ENCODE measurements at regions not wholly inside any gene's neighbourhood (a gene's known extent, or its start where the extent isn't known, plus 50 kb on each side); places are given as distances from the start of the nearest gene placed in this dataset.
"Not testable (repeated sequence)": the region's sequence is repeated elsewhere in the genome, so short reads cannot be mapped to it uniquely, and the experiment has no call there.

DNA sequence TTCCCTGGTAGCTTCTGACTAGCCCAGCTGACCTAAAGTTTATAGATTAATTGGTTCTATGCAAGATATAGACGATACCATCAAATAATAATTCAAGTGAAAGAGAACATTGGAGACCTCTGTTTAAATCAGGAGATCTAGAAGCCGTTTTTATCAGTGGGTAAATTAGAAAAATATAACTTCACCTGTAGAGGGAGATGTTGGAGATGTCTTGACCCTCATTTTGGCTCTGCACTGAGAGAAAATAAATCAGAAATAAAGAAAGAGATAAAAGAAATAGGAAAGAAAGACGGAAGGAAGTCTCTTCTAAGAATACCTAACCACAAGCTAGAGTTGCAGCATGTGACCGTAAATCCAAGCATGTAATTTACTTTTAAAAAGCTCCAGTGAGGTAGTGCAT is 684.5 kb downstream of the C12orf50 start:
- CTCF ChIA-PET, result interaction anchor here (0.6 to 0.7 kb wide), 2 partner anchors 79 to 420 kb away, joined by 3 read pairs; no protein-coding TSS in a partner anchor
- no peak for DNase-seq (ENCODE audit: extremely low spot score)
- POLR2A ChIA-PET, result no interaction called here
- TF ChIP-seq, protein P1, sequence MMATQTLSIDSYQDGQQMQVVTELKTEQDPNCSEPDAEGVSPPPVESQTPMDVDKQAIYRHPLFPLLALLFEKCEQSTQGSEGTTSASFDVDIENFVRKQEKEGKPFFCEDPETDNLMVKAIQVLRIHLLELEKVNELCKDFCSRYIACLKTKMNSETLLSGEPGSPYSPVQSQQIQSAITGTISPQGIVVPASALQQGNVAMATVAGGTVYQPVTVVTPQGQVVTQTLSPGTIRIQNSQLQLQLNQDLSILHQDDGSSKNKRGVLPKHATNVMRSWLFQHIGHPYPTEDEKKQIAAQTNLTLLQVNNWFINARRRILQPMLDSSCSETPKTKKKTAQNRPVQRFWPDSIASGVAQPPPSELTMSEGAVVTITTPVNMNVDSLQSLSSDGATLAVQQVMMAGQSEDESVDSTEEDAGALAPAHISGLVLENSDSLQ (IDR thresholded peaks at IDR 0.05), result no peak
- TF ChIP-seq HDGF (IDR thresholded peaks at IDR 0.05; ENCODE audit: borderline replicate concordance) (no peak), ZNF384 (IDR thresholded peaks at IDR 0.05) (no peak), TARDBP (IDR thresholded peaks at IDR 0.05) (no peak), CTBP1 (IDR thresholded peaks at IDR 0.05; ENCODE audit: borderline replicate concordance) (no peak), BHLHE40 (IDR thresholded peaks at IDR 0.05; ENCODE audit: borderline replicate concordance) (no peak), ELF4 (IDR thresholded peaks at IDR 0.05) (no peak), L3MBTL2 (conservative IDR thresholded peaks at IDR 0.05) (no peak), ARNT (IDR thresholded peaks at IDR 0.05) (no peak), LEF1 (IDR thresholded peaks at IDR 0.05; ENCODE audit: borderline replicate concordance) (no peak)

DNA sequence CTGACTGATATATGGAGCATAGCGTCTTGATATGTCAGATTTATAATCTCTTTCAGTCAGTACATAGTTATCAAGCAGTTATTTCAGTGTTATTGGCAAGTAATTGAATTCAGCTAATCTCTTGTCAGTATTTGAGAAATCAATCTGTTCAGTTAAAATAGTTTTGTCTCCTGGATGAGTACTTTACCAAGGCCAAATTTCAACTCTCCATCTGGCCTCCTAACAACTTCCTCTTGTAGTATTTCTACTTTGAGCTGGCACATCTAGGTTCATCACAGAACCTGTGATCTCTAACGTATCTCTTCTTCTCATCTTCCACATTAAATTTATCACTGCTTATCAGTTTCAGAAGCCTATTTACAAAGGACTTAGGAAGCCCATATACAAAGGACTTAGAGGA is 690.5 kb downstream of the C12orf50 start:
- TF ChIP-seq SP1 (IDR thresholded peaks at IDR 0.05) (no peak), ELF4 (IDR thresholded peaks at IDR 0.05) (no peak), NFRKB (IDR thresholded peaks at IDR 0.05) (no peak), FOXK2 (IDR thresholded peaks at IDR 0.05) (no peak), FOXA1 (IDR thresholded peaks at IDR 0.05) (no peak), ZNF384 (IDR thresholded peaks at IDR 0.05) (no peak), BHLHE40 (IDR thresholded peaks at IDR 0.05; ENCODE audit: borderline replicate concordance) (no peak), FOXM1 (IDR thresholded peaks at IDR 0.05; ENCODE audit: borderline replicate concordance) (no peak), L3MBTL2 (conservative IDR thresholded peaks at IDR 0.05) (no peak), LEF1 (IDR thresholded peaks at IDR 0.05; ENCODE audit: borderline replicate concordance) (no peak), TARDBP (IDR thresholded peaks at IDR 0.05) (no peak), ARNT (IDR thresholded peaks at IDR 0.05) (no peak), SUZ12 (IDR thresholded peaks at IDR 0.05) (no peak)
- TF ChIP-seq, protein P1 (IDR thresholded peaks at IDR 0.05), result no peak
- CTCF ChIA-PET, result no interaction called here
- POLR2A ChIA-PET, result interaction anchor here (0.8 kb wide), 1 partner anchor 150 kb away, joined by 3 read pairs; no protein-coding TSS in a partner anchor
- no peak for DNase-seq (ENCODE audit: extremely low spot score)

DNA sequence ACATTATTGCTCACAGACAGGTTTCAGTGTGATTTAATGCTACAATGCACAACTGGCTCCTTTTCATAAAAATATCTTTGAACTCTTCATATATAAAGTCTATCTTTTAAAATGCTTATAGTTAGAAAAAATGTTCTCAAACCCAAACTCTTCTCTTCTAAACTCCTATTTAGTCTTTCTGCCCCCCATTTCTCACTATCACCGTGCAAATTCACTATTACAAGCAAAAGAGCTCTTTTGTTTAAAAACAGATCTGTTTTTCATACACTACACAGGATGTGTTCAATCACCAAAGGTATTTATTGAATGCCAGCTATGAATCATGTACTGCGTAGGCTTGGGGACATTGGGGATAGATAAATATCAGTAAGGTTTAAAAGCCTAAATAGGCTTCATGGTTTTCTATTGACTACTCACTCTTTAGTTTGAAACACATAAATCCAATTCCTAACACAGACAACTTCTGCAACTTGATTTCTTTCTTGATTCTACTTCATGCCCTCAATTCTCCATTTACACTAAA is 692.3 kb downstream of the C12orf50 start:
- ChIA-PET POLR2A (no interaction called here), CTCF (no interaction called here)
- no peak for TF ChIP-seq NFRKB (IDR thresholded peaks at IDR 0.05)
- TF ChIP-seq, protein P1 (IDR thresholded peaks at IDR 0.05), result no peak
- no peak for TF ChIP-seq FOXK2 (IDR thresholded peaks at IDR 0.05)
- TF ChIP-seq BHLHE40 (IDR thresholded peaks at IDR 0.05; ENCODE audit: borderline replicate concordance), result no peak
- no peak for TF ChIP-seq TARDBP (IDR thresholded peaks at IDR 0.05)
- TF ChIP-seq CTBP1 (IDR thresholded peaks at IDR 0.05; ENCODE audit: borderline replicate concordance), result no peak
- TF ChIP-seq LEF1 (IDR thresholded peaks at IDR 0.05; ENCODE audit: borderline replicate concordance), result no peak
- TF ChIP-seq ARNT (IDR thresholded peaks at IDR 0.05), result no peak
- no peak for TF ChIP-seq ZNF384 (IDR thresholded peaks at IDR 0.05)
- TF ChIP-seq SUZ12 (IDR thresholded peaks at IDR 0.05), result no peak
- TF ChIP-seq ELF4 (IDR thresholded peaks at IDR 0.05), result no peak
- no peak for TF ChIP-seq L3MBTL2 (conservative IDR thresholded peaks at IDR 0.05)
- no peak for TF ChIP-seq HDGF (IDR thresholded peaks at IDR 0.05; ENCODE audit: borderline replicate concordance)
- no peak for DNase-seq (ENCODE audit: extremely low spot score)

DNA sequence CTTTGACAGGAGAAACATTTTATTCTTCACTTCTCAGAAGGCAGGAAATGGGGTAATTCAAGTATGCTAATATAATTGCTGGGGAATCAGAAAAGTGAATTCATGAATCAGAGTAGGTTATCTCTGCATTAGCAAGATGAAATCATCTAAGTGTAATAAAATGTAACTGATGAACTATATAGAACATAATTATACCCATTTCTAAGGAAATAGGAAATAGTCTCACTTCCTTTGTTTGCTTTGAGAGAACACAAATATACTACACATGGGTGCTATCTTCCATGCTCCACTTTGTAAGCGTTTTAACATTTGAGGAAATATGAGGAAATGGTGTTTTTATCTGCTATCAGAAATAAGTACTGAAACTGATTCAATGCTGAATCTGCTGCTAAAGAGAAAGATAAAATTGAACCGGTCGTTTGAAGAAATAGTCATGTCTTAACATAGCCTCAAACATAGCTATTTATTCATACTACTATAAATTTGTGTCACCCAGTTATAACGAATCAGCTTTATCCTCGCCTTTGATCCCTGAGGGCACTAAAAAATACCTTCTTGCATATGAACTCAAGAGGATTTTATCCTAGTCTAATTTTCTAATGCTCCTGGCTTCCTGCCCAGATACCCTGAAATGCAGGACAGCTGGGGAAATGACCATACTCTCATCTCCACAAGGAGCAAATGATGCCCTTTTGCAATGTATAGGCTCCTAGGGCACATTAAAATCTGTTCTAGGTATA is 696.0 kb downstream of the C12orf50 start:
- ChIA-PET CTCF (no interaction called here), POLR2A (no interaction called here)
- TF ChIP-seq LEF1 (IDR thresholded peaks at IDR 0.05; ENCODE audit: borderline replicate concordance), result no peak
- TF ChIP-seq CTBP1 (IDR thresholded peaks at IDR 0.05; ENCODE audit: borderline replicate concordance), result no peak
- no peak for DNase-seq (ENCODE audit: extremely low spot score)

DNA sequence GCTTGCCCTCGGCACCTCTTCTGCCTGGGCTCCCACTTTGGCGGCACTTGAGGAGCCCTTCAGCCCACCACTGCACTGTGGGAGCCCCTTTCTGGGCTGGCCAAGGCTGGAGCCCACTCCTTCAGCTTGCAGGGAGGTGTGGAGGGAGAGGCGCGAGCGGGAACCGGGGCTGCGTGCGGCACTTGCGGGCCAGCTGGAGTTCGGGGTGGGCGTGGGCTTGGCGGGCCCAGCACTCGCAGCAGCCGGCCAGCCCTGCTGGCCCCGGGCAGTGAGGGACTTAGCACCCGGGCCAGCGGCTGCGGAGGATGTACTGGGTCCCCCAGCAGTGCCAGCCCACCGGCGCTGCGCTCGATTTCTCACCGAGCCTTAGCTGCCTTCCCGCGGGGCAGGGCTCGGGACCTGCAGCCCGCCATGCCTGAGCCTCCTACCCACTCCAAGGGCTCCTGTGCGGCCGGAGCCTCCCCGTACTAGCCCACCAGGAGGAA is 699.1 kb downstream of the C12orf50 start:
- CTCF ChIA-PET; POLR2A ChIA-PET; DNase-seq (ENCODE audit: extremely low spot score): not testable (repeated sequence)

DNA sequence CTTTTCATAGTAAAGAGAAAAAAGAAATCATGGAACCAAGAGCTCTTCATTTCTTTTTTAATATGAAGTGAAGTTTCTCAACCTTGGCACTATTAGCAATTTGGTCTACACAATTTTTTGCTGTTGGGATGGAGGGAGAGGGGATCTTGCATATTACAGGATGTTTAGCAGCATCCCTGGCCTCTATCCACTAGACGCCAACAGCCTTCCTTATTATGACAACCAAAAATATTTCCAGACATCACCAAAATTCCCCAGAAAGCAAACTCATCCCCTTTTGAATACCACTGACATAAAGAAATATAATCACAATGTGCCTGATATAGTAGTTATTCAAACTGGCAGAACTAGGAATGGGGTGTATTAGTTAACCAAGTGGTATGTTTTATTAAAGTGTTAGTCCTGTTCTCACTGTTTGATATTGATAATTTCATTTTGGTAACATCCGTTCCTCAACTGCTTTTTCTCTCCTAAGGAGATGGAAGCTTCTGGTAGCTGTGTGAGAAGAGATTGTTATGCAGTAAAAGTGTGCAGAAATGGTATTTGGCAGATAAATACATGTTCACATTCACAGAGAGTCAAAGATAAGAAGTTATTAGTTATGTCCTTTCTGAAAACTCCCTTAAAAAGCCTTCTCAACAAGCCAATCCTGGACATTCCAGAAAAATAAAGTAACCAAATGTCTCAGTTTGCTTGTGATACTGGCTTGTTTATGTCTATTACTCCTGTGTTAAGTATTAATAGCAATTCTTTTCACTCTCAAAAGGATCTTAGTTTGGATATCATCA is 699.9 kb downstream of the C12orf50 start:
- ChIA-PET POLR2A (no interaction called here), CTCF (no interaction called here)
- no peak for TF ChIP-seq FOXM1 (IDR thresholded peaks at IDR 0.05; ENCODE audit: borderline replicate concordance)
- TF ChIP-seq SUZ12 (IDR thresholded peaks at IDR 0.05), result no peak
- DNase-seq (ENCODE audit: extremely low spot score), result no peak

Data from HEK293T (cell line).